Prostate gland (tissue), 2 donors: ENCODE measurements at regions not wholly inside any gene's neighbourhood (a gene's known extent, or its start where the extent isn't known, plus 50 kb on each side); places are given as distances from the start of the nearest gene placed in this dataset.

Experiments used
- POLR2A ChIP-seq: fragments of 450-650 bp; IDR thresholded peaks from one replicate; pipeline ENCODE4 v1.6.1; 2016; ENCODE audit warnings: antibody characterized with exemption, mild to moderate bottlenecking
- TF ChIP-seq, protein P1 (sequence below), 4 experiments: fragments of 200-600 bp in 2 of 4; fragments of 450-650 bp in 2 of 4; sonication (generic) in 2 of 4; IDR thresholded peaks; 1 replicate in 3 of 4; 2 replicates in 1 of 4; pipeline ENCODE4 v1.5.1; 2016 to 2019; ENCODE audit warnings: antibody characterized with exemption in 4 of 4, mild to moderate bottlenecking in 2 of 4, moderate library complexity in 2 of 4

DNA sequence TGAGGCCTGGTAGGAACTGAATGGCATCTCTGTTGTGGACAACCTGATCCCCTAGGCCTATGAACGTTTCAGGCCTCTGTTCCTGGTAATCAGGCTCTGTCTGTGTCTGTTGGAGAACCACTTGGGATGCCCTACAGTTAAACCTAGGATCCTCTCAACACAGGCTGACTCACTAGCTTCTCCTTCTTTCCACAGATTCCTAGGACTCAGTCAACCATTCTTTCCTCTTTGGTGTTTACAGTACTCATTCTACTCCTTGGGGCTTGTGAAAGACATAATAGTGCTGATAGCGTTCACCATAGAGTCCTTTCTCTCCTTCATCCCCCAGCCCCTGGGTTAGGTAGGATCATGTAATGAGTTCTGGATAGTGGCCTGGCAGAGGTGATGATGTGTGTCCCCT lies 544.3 kb downstream of the METTL4 start:
- TF ChIP-seq, protein P1, sequence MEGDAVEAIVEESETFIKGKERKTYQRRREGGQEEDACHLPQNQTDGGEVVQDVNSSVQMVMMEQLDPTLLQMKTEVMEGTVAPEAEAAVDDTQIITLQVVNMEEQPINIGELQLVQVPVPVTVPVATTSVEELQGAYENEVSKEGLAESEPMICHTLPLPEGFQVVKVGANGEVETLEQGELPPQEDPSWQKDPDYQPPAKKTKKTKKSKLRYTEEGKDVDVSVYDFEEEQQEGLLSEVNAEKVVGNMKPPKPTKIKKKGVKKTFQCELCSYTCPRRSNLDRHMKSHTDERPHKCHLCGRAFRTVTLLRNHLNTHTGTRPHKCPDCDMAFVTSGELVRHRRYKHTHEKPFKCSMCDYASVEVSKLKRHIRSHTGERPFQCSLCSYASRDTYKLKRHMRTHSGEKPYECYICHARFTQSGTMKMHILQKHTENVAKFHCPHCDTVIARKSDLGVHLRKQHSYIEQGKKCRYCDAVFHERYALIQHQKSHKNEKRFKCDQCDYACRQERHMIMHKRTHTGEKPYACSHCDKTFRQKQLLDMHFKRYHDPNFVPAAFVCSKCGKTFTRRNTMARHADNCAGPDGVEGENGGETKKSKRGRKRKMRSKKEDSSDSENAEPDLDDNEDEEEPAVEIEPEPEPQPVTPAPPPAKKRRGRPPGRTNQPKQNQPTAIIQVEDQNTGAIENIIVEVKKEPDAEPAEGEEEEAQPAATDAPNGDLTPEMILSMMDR (IDR thresholded peaks at IDR 0.05): no peak
- TF ChIP-seq POLR2A: no peak
